Duodenal mucosa (tissue), 2 donors: ENCODE measurements at regions not wholly inside any gene's neighbourhood (a gene's known extent, or its start where the extent isn't known, plus 50 kb on each side); places are given as distances from the start of the nearest gene placed in this dataset.

Experiments
- H3K27ac ChIP-seq: one replicate; pipeline ENCODE4 v1.7.0; 2013; ENCODE audit warnings: low read depth, low read length
- H3K27me3 ChIP-seq, 2 donors: one replicate each; pipeline ENCODE4 v1.7.0; 2013; ENCODE audit warnings: low read length in 2 of 2, control low read depth in 1 of 2; ENCODE audit not compliant: insufficient read depth in 2 of 2, control insufficient read depth in 1 of 2
- H3K36me3 ChIP-seq, 2 donors: one replicate each; pipeline ENCODE4 v1.7.0; 2013; ENCODE audit warnings: low read length in 2 of 2, control low read depth in 1 of 2; ENCODE audit not compliant: insufficient read depth in 2 of 2, control insufficient read depth in 1 of 2
- H3K4me1 ChIP-seq, 2 donors: one replicate each; pipeline ENCODE4 v1.7.0; 2013; ENCODE audit warnings: low read length in 2 of 2, control low read depth in 1 of 2; ENCODE audit not compliant: insufficient read depth in 2 of 2, control insufficient read depth in 1 of 2
- H3K4me3 ChIP-seq, 2 donors: one replicate each; pipeline ENCODE4 v1.7.0; 2013; ENCODE audit warnings: low read length in 2 of 2, low read depth in 1 of 2
- H3K9ac ChIP-seq, 2 donors: one replicate each; pipeline ENCODE4 v1.7.0; 2013; ENCODE audit warnings: low read length in 2 of 2, low read depth in 1 of 2
- H3K9me3 ChIP-seq, 2 donors: one replicate each; pipeline ENCODE4 v1.7.0; 2013; ENCODE audit warnings: low read length in 2 of 2, control low read depth in 1 of 2; ENCODE audit not compliant: control insufficient read depth in 1 of 2

- Histone ChIP-seq H3K9ac (no peak overlapping the region), H3K4me3 (no peak overlapping the region), H3K9me3 (no peaks in the 10 kb centered on the region), H3K27ac (no peak overlapping the region), H3K27me3 (no peaks in the 10 kb centered on the region), H3K36me3 (no peaks in the 10 kb centered on the region), H3K4me1 (no peaks in the 10 kb centered on the region)
Observed at GRCh38 chr16:8493972-8494371, 96.3 kb downstream of the TMEM114 start.

GRCh38 chr16:8492690-8493089, 97.6 kb downstream of the TMEM114 start:
- Histone ChIP-seq H3K27me3 (no peaks in the 10 kb centered on the region), H3K9me3 (no peaks in the 10 kb centered on the region), H3K4me3 (no peak overlapping the region), H3K9ac (no peak overlapping the region), H3K27ac (no peak overlapping the region), H3K36me3 (no peaks in the 10 kb centered on the region), H3K4me1 (no peaks in the 10 kb centered on the region)

- no peaks in the 10 kb centered on the region for H3K9me3 ChIP-seq
- H3K27ac ChIP-seq, result no peak overlapping the region
- no peak overlapping the region for H3K9ac ChIP-seq
- no peaks in the 10 kb centered on the region for H3K36me3 ChIP-seq
- H3K4me3 ChIP-seq, result no peak overlapping the region
- no peaks in the 10 kb centered on the region for H3K4me1 ChIP-seq
- H3K27me3 ChIP-seq, result no peaks in the 10 kb centered on the region
Observed at GRCh38 chr16:8489580-8489979, 100.7 kb downstream of the TMEM114 start.

- Histone ChIP-seq H3K36me3 (no peaks in the 10 kb centered on the region), H3K4me3 (no peak overlapping the region), H3K4me1 (no peaks in the 10 kb centered on the region), H3K27ac (no peak overlapping the region), H3K9me3 (no peaks in the 10 kb centered on the region), H3K9ac (no peak overlapping the region), H3K27me3 (no peaks in the 10 kb centered on the region)
Observed at GRCh38 chr16:8486985-8487384, 103.3 kb downstream of the TMEM114 start.

GRCh38 chr16:8483396-8483795, 106.9 kb downstream of the TMEM114 start:
- no peaks in the 10 kb centered on the region for H3K9me3 ChIP-seq

GRCh38 chr16:8481810-8482209, 108.5 kb downstream of the TMEM114 start:
- H3K4me3 ChIP-seq, result no peak overlapping the region
- no peaks in the 10 kb centered on the region for H3K4me1 ChIP-seq
- H3K9me3 ChIP-seq, result no peaks in the 10 kb centered on the region

More at GRCh38 chr16:8483396-8483795, 106.9 kb downstream of the TMEM114 start:
- Histone ChIP-seq H3K4me1 (no peaks in the 10 kb centered on the region), H3K36me3 (no peaks in the 10 kb centered on the region), H3K9ac (no peak overlapping the region), H3K27ac (no peak overlapping the region), H3K4me3 (no peak overlapping the region), H3K27me3 (no peaks in the 10 kb centered on the region)

GRCh38 chr16:8476824-8477223, 113.5 kb downstream of the TMEM114 start:
- no peak overlapping the region for H3K27ac ChIP-seq
- H3K9me3 ChIP-seq, result no peaks in the 10 kb centered on the region
- no peak overlapping the region for H3K4me3 ChIP-seq
- no peaks in the 10 kb centered on the region for H3K4me1 ChIP-seq
- no peaks in the 10 kb centered on the region for H3K36me3 ChIP-seq
- H3K9ac ChIP-seq, result no peak overlapping the region
- H3K27me3 ChIP-seq, result no peaks in the 10 kb centered on the region

More at GRCh38 chr16:8481810-8482209, 108.5 kb downstream of the TMEM114 start:
- Histone ChIP-seq H3K27me3 (no peaks in the 10 kb centered on the region), H3K36me3 (no peaks in the 10 kb centered on the region), H3K9ac (no peak overlapping the region), H3K27ac (no peak overlapping the region)

GRCh38 chr16:8474587-8474986, 115.7 kb downstream of the TMEM114 start:
- Histone ChIP-seq H3K27me3 (no peaks in the 10 kb centered on the region), H3K9ac (no peak overlapping the region), H3K36me3 (no peaks in the 10 kb centered on the region), H3K4me3 (no peak overlapping the region), H3K9me3 (no peaks in the 10 kb centered on the region), H3K27ac (no peak overlapping the region), H3K4me1 (no peaks in the 10 kb centered on the region)

- H3K27ac ChIP-seq, result no peak overlapping the region
- no peak overlapping the region for H3K4me3 ChIP-seq
- H3K9ac ChIP-seq, result no peak overlapping the region
Observed at GRCh38 chr16:8469102-8469778, 121.1 kb downstream of the TMEM114 start.

GRCh38 chr16:8464979-8465378, 125.3 kb downstream of the TMEM114 start:
- Histone ChIP-seq H3K4me1 (no peaks in the 10 kb centered on the region), H3K27ac (no peak overlapping the region), H3K9ac (no peak overlapping the region), H3K4me3 (no peak overlapping the region), H3K27me3 (no peaks in the 10 kb centered on the region), H3K36me3 (no peaks in the 10 kb centered on the region), H3K9me3 (no peaks in the 10 kb centered on the region)

More at GRCh38 chr16:8469102-8469778, 121.1 kb downstream of the TMEM114 start:
- Histone ChIP-seq H3K36me3 (no peaks in the 10 kb centered on the region), H3K4me1 (no peaks in the 10 kb centered on the region), H3K9me3 (no peaks in the 10 kb centered on the region), H3K27me3 (no peaks in the 10 kb centered on the region)
